NT2/D1 (cell line): ENCODE measurements at regions not wholly inside any gene's neighbourhood (a gene's known extent, or its start where the extent isn't known, plus 50 kb on each side); places are given as distances from the start of the nearest gene placed in this dataset.

Source experiments
- SUZ12 ChIP-seq: IDR thresholded peaks from 2 replicates; pipeline ENCODE4 v1.6.1; 2011; ENCODE audit not compliant: insufficient read length, insufficient read depth; ENCODE audit errors: extremely low read depth
- YY1 ChIP-seq: IDR thresholded peaks from 2 replicates; pipeline ENCODE4 v1.6.1; 2011; ENCODE audit not compliant: insufficient read length, insufficient read depth
- ZNF274 ChIP-seq: IDR thresholded peaks from 2 replicates; pipeline ENCODE4 v1.6.1; 2011; ENCODE audit warnings: mild to moderate bottlenecking, low read depth, low read length

- TF ChIP-seq YY1: no peak
- TF ChIP-seq SUZ12: no peak
- TF ChIP-seq ZNF274: no peak
Observed at GRCh38 chr13:80529734-80530133, 188.8 kb upstream of the SPRY2 start.
